ENCODE measurements at regions not wholly inside any gene's neighbourhood (a gene's known extent, or its start where the extent isn't known, plus 50 kb on each side); places are given as distances from the start of the nearest gene placed in this dataset.
"Not testable (repeated sequence)": the region's sequence is repeated elsewhere in the genome, so short reads cannot be mapped to it uniquely, and the experiment has no call there.

- H3K36me3 Mint-ChIP-seq, H3K9me3 Mint-ChIP-seq, CTCF ChIA-PET, DNase-seq, H3K27ac Mint-ChIP-seq, H3K4me3 Mint-ChIP-seq, H3K27me3 Mint-ChIP-seq, H3K4me1 Mint-ChIP-seq: not testable (repeated sequence)
Observed at GRCh38 chrY:11097498-11097897, 1569.8 kb downstream of the TSPY10 start.

GRCh38 chrY:11098419-11098818 is 1570.7 kb downstream of the TSPY10 start:
- CTCF ChIA-PET, H3K27me3 Mint-ChIP-seq, H3K27ac Mint-ChIP-seq, H3K4me3 Mint-ChIP-seq, H3K36me3 Mint-ChIP-seq, DNase-seq, H3K9me3 Mint-ChIP-seq, H3K4me1 Mint-ChIP-seq: not testable (repeated sequence)

GRCh38 chrY:11099004-11099403 is 1571.3 kb downstream of the TSPY10 start:
- Mint-ChIP-seq H3K36me3 (no peaks in the 10 kb centered on the region), H3K4me3 (no peak overlapping the region), H3K9me3 (peaks cover 10% of the 10 kb centered on the region), H3K4me1 (no peaks in the 10 kb centered on the region), H3K27me3 (no peaks in the 10 kb centered on the region), H3K27ac (no peak overlapping the region)
- CTCF ChIA-PET: no interaction called here
- DNase-seq: no peak

GRCh38 chrY:11100472-11100871 is 1572.8 kb downstream of the TSPY10 start:
- H3K27ac Mint-ChIP-seq, H3K27me3 Mint-ChIP-seq, CTCF ChIA-PET, DNase-seq, H3K4me3 Mint-ChIP-seq, H3K4me1 Mint-ChIP-seq, H3K36me3 Mint-ChIP-seq: not testable (repeated sequence)
- peaks cover 13% of the 10 kb centered on the region for H3K9me3 Mint-ChIP-seq

GRCh38 chrY:11102987-11103386 is 1575.3 kb downstream of the TSPY10 start:
- H3K36me3 Mint-ChIP-seq, DNase-seq, CTCF ChIA-PET, H3K27me3 Mint-ChIP-seq, H3K4me1 Mint-ChIP-seq, H3K27ac Mint-ChIP-seq, H3K9me3 Mint-ChIP-seq, H3K4me3 Mint-ChIP-seq: not testable (repeated sequence)

GRCh38 chrY:11107127-11107918 is 1579.6 kb downstream of the TSPY10 start:
- H3K9me3 Mint-ChIP-seq, H3K36me3 Mint-ChIP-seq, DNase-seq, H3K27ac Mint-ChIP-seq, H3K4me3 Mint-ChIP-seq, H3K4me1 Mint-ChIP-seq, H3K27me3 Mint-ChIP-seq, CTCF ChIA-PET: not testable (repeated sequence)

GRCh38 chrY:11151724-11152123 is 1549.3 kb upstream of the USP9Y start:
- H3K27me3 Mint-ChIP-seq, H3K36me3 Mint-ChIP-seq, H3K9me3 Mint-ChIP-seq, CTCF ChIA-PET, H3K27ac Mint-ChIP-seq, H3K4me3 Mint-ChIP-seq, DNase-seq, H3K4me1 Mint-ChIP-seq: not testable (repeated sequence)

GRCh38 chrY:11156100-11156499 is 1544.9 kb upstream of the USP9Y start:
- not testable (repeated sequence) for H3K36me3 Mint-ChIP-seq

GRCh38 chrY:11156846-11157245 is 1544.2 kb upstream of the USP9Y start:
- H3K27me3 Mint-ChIP-seq, H3K4me3 Mint-ChIP-seq, H3K36me3 Mint-ChIP-seq, DNase-seq, CTCF ChIA-PET, H3K27ac Mint-ChIP-seq, H3K4me1 Mint-ChIP-seq, H3K9me3 Mint-ChIP-seq: not testable (repeated sequence)

More at GRCh38 chrY:11156100-11156499, 1544.9 kb upstream of the USP9Y start:
- DNase-seq, H3K27ac Mint-ChIP-seq, H3K4me1 Mint-ChIP-seq, H3K9me3 Mint-ChIP-seq, CTCF ChIA-PET, H3K27me3 Mint-ChIP-seq, H3K4me3 Mint-ChIP-seq: not testable (repeated sequence)

GRCh38 chrY:11177033-11177432 is 1524.0 kb upstream of the USP9Y start:
- H3K27me3 Mint-ChIP-seq, H3K27ac Mint-ChIP-seq, H3K4me3 Mint-ChIP-seq, H3K9me3 Mint-ChIP-seq, CTCF ChIA-PET, H3K36me3 Mint-ChIP-seq, H3K4me1 Mint-ChIP-seq, DNase-seq: not testable (repeated sequence)

GRCh38 chrY:11201133-11201532 is 1499.9 kb upstream of the USP9Y start:
- CTCF ChIA-PET, H3K9me3 Mint-ChIP-seq, H3K4me1 Mint-ChIP-seq, H3K27me3 Mint-ChIP-seq, H3K4me3 Mint-ChIP-seq, DNase-seq, H3K27ac Mint-ChIP-seq, H3K36me3 Mint-ChIP-seq: not testable (repeated sequence)

- CTCF ChIA-PET, H3K4me3 Mint-ChIP-seq, DNase-seq, H3K27me3 Mint-ChIP-seq, H3K9me3 Mint-ChIP-seq, H3K4me1 Mint-ChIP-seq, H3K36me3 Mint-ChIP-seq: not testable (repeated sequence)
- peak overlapping the region; percentile 45 for H3K27ac Mint-ChIP-seq
Observed at GRCh38 chrY:11214851-11215250, 1486.2 kb upstream of the USP9Y start.
